GM12864 (cell line): ENCODE measurements at regions not wholly inside any gene's neighbourhood (a gene's known extent, or its start where the extent isn't known, plus 50 kb on each side); places are given as distances from the start of the nearest gene placed in this dataset.

Source experiments
- DNase-seq: peaks from one replicate; pipeline ENCODE4 v3.0.0-alpha.2; 2011; ENCODE audit warnings: low read depth
- H3K4me3 ChIP-seq: 2 replicates; pipeline ENCODE4 v1.5.1; 2011; ENCODE audit warnings: mild to moderate bottlenecking, low read depth, low read length, control low read depth
- CTCF ChIP-seq: IDR thresholded peaks from 2 replicates; pipeline ENCODE4 v1.5.1; 2011; ENCODE audit warnings: low read depth, mild to moderate bottlenecking, moderate library complexity, low read length, control low read depth, inconsistent platforms; ENCODE audit errors: missing control alignments

GRCh38 chr7:28350662-28351061 is 61.7 kb upstream of the CREB5 start:
- H3K4me3 ChIP-seq: no peak overlapping the region
- no peak for DNase-seq
- no peak for TF ChIP-seq CTCF

- no peak overlapping the region for H3K4me3 ChIP-seq
- TF ChIP-seq CTCF: no peak
- DNase-seq: no peak
These were observed 60.9 kb upstream of the CREB5 start for GRCh38 chr7:28351450-28351849.

- TF ChIP-seq CTCF: no peak
- no peak for DNase-seq
- H3K4me3 ChIP-seq: no peak overlapping the region
These were observed 57.5 kb upstream of the CREB5 start for GRCh38 chr7:28354601-28355402.

GRCh38 chr7:28355635-28356319 is 56.5 kb upstream of the CREB5 start:
- DNase-seq: no peak
- no peak for TF ChIP-seq CTCF
- H3K4me3 ChIP-seq: no peak overlapping the region

GRCh38 chr7:28356619-28357018 is 55.7 kb upstream of the CREB5 start:
- TF ChIP-seq CTCF: no peak

GRCh38 chr7:28358423-28358868 is 53.9 kb upstream of the CREB5 start:
- no peak for DNase-seq

More at GRCh38 chr7:28356619-28357018, 55.7 kb upstream of the CREB5 start:
- DNase-seq: no peak
- no peak overlapping the region for H3K4me3 ChIP-seq

More at GRCh38 chr7:28358423-28358868, 53.9 kb upstream of the CREB5 start:
- no peak for TF ChIP-seq CTCF
- H3K4me3 ChIP-seq: no peak overlapping the region
